ENCODE measurements at regions not wholly inside any gene's neighbourhood (a gene's known extent, or its start where the extent isn't known, plus 50 kb on each side); places are given as distances from the start of the nearest gene placed in this dataset.

DNA sequence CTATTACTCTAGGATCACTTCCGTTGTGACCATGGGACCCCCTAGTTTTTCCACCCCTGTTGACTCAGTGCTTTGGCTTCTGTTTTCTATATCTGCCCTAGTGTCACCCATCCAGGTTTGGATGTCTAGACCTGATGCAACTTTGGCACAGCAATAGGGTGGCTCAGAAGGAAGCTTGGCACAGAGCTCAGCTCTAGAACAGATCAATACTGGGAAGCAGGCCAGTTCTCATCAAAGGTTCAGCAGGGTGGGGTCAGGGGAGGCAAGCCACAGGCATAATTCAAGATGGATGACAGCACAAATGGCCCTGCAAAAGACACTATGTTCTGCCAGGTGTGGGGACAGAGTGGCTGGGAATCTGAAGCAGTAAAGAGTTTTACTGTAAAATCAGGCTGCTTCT is 74.2 kb upstream of the EGFL6 start:
- no peaks in the 10 kb centered on the region for H3K9me3 ChIP-seq (ENCODE audit: low read depth)
- no peak overlapping the region for H2AFZ ChIP-seq
- H3K9me2 ChIP-seq (ENCODE audit: insufficient read depth), result no peaks in the 10 kb centered on the region
- H3K9ac ChIP-seq, result no peak overlapping the region
- H3K4me2 ChIP-seq (ENCODE audit: unreplicated experiment), result no peak overlapping the region
- H3F3A ChIP-seq (ENCODE audit: insufficient read depth), result no peaks in the 10 kb centered on the region
- no peaks in the 10 kb centered on the region for H3K36me3 ChIP-seq (ENCODE audit: low read depth)
- H3K4me3 ChIP-seq, result no peak overlapping the region
- in situ Hi-C loops (cut with MboI), result loop anchor here (10.0 kb wide), 1 partner anchor 530 kb away; no protein-coding TSS in a partner anchor
- no peak for DNase-seq
- H3K4me1 ChIP-seq (ENCODE audit: insufficient read depth), result no peaks in the 10 kb centered on the region
- H3K27ac ChIP-seq, result no peak overlapping the region
- TF ChIP-seq EZH2 (IDR thresholded peaks at IDR 0.05; ENCODE audit: insufficient read depth, poor library complexity, severe bottlenecking) (no peak), EZH2phosphoT487 (IDR thresholded peaks at IDR 0.05; ENCODE audit: insufficient read depth, low read depth) (no peak)
- no peaks in the 10 kb centered on the region for H4K20me1 ChIP-seq (ENCODE audit: insufficient read depth)
- no peaks in the 10 kb centered on the region for H3K27me3 ChIP-seq (replicated peaks; ENCODE audit: insufficient read depth)
- WGBS, 2 experiments (ENCODE audit: low coverage in 1 of 2, low lambda C conversion rate in 2 of 2, missing lambda C conversion rate in 2 of 2), result 0 to 11% methylated on average over 1 of the region's 1 CpG
- H3K79me2 ChIP-seq (ENCODE audit: insufficient read depth), result no peaks in the 10 kb centered on the region

DNA sequence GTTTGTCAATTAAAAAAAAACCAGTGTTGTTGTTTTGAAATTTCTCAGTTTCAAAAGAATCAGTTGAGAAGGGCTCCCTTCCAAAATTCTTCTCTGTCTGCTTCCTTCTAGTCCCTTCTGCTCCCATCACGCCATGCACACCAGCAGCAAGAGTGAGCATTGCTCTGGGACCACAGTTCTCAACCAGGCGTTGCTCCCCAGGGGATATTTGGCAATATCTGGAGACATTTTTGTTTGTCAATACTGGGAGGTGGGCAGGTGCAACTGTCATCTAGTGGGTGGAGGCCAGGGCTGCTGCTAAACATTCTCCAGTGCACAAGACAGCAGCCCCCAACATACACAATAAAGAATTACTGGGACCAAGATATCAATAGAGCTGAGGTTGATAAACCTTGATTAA is 74.8 kb upstream of the EGFL6 start:
- no peaks in the 10 kb centered on the region for H3K27me3 ChIP-seq (replicated peaks; ENCODE audit: insufficient read depth)
- no peak for TF ChIP-seq EZH2phosphoT487 (IDR thresholded peaks at IDR 0.05; ENCODE audit: insufficient read depth, low read depth)
- TF ChIP-seq EZH2 (IDR thresholded peaks at IDR 0.05; ENCODE audit: insufficient read depth, poor library complexity, severe bottlenecking), result no peak
- no peaks in the 10 kb centered on the region for H4K20me1 ChIP-seq (ENCODE audit: insufficient read depth)
- H3K9me3 ChIP-seq (ENCODE audit: low read depth), result no peaks in the 10 kb centered on the region
- no peaks in the 10 kb centered on the region for H3K9me2 ChIP-seq (ENCODE audit: insufficient read depth)
- 91 to 94% methylated on average over 2 of the region's 2 CpGs for WGBS, 2 experiments (ENCODE audit: low coverage in 1 of 2, low lambda C conversion rate in 2 of 2, missing lambda C conversion rate in 2 of 2)
- no peak overlapping the region for H3K27ac ChIP-seq
- no peaks in the 10 kb centered on the region for H3K36me3 ChIP-seq (ENCODE audit: low read depth)
- DNase-seq, result no peak
- H2AFZ ChIP-seq, result no peak overlapping the region
- H3K79me2 ChIP-seq (ENCODE audit: insufficient read depth), result no peaks in the 10 kb centered on the region
- no peaks in the 10 kb centered on the region for H3F3A ChIP-seq (ENCODE audit: insufficient read depth)
- H3K4me2 ChIP-seq (ENCODE audit: unreplicated experiment), result no peak overlapping the region
- H3K9ac ChIP-seq, result no peak overlapping the region
- in situ Hi-C loops (cut with MboI), result loop anchor here (10.0 kb wide), 1 partner anchor 530 kb away; no protein-coding TSS in a partner anchor
- H3K4me3 ChIP-seq, result no peak overlapping the region
- H3K4me1 ChIP-seq (ENCODE audit: insufficient read depth), result peaks cover 5% of the 10 kb centered on the region; the same call in 1 of the 2 replicates

DNA sequence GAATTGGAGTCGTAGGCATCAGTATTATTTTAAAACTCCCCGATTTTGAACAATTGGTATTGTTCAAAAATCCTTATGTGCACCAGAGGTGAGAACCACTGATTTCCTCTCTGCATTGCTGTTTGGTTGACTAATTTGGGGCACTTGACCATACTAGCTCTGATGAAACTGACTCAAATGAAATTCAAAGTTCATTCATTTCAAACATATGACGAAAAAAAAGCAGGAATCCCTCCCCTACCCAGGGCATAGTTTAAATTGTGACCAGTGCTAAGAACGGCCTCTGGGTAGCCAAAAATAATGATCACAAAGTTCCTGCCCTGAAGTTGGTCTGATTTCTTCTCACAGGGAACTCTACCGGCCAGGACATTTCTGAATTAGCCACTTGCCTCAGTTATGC is 75.7 kb upstream of the EGFL6 start:
- H3K79me2 ChIP-seq (ENCODE audit: insufficient read depth), result no peaks in the 10 kb centered on the region
- H3K4me1 ChIP-seq (ENCODE audit: insufficient read depth), result peaks cover 14% of the 10 kb centered on the region
- no peaks in the 10 kb centered on the region for H3K36me3 ChIP-seq (ENCODE audit: low read depth)
- H3K9me2 ChIP-seq (ENCODE audit: insufficient read depth), result no peaks in the 10 kb centered on the region
- in situ Hi-C loops (cut with MboI), result loop anchor here (10.0 kb wide), 1 partner anchor 529 kb away; no protein-coding TSS in a partner anchor
- peaks cover 6% of the 10 kb centered on the region for H3F3A ChIP-seq (ENCODE audit: insufficient read depth)
- H4K20me1 ChIP-seq (ENCODE audit: insufficient read depth), result no peaks in the 10 kb centered on the region
- H3K4me2 ChIP-seq (ENCODE audit: unreplicated experiment), result no peak overlapping the region
- H3K9ac ChIP-seq, result no peak overlapping the region
- no peak overlapping the region for H3K4me3 ChIP-seq
- H3K27me3 ChIP-seq (replicated peaks; ENCODE audit: insufficient read depth), result no peaks in the 10 kb centered on the region
- no peaks in the 10 kb centered on the region for H3K9me3 ChIP-seq (ENCODE audit: low read depth)
- DNase-seq, result no peak
- 86 to 92% methylated on average over 5 of the region's 5 CpGs for WGBS, 2 experiments (ENCODE audit: low coverage in 1 of 2, low lambda C conversion rate in 2 of 2, missing lambda C conversion rate in 2 of 2)
- no peak for TF ChIP-seq EZH2phosphoT487 (IDR thresholded peaks at IDR 0.05; ENCODE audit: insufficient read depth, low read depth)
- no peak for TF ChIP-seq EZH2 (IDR thresholded peaks at IDR 0.05; ENCODE audit: insufficient read depth, poor library complexity, severe bottlenecking)
- H2AFZ ChIP-seq, result no peak overlapping the region
- no peak overlapping the region for H3K27ac ChIP-seq

GRCh38 chrX:13492286-13492685 is 77.1 kb upstream of the EGFL6 start:
- in situ Hi-C loops (cut with MboI), result loop anchor here (10.0 kb wide), 1 partner anchor 527 kb away; no protein-coding TSS in a partner anchor
- Histone ChIP-seq H3F3A (ENCODE audit: insufficient read depth) (peaks cover 17% of the 10 kb centered on the region), H3K9ac (no peak overlapping the region), H4K20me1 (ENCODE audit: insufficient read depth) (no peaks in the 10 kb centered on the region), H3K9me2 (ENCODE audit: insufficient read depth) (no peaks in the 10 kb centered on the region), H3K4me2 (ENCODE audit: unreplicated experiment) (no peak overlapping the region), H3K4me3 (no peak overlapping the region), H3K27me3 (replicated peaks; ENCODE audit: insufficient read depth) (no peaks in the 10 kb centered on the region), H3K9me3 (ENCODE audit: low read depth) (no peaks in the 10 kb centered on the region), H2AFZ (no peak overlapping the region), H3K27ac (no peak overlapping the region), H3K4me1 (ENCODE audit: insufficient read depth) (peaks cover 25% of the 10 kb centered on the region), H3K36me3 (ENCODE audit: low read depth) (no peaks in the 10 kb centered on the region), H3K79me2 (ENCODE audit: insufficient read depth) (no peaks in the 10 kb centered on the region)
- 97 to 100% methylated on average over 2 of the region's 2 CpGs for WGBS, 2 experiments (ENCODE audit: low coverage in 1 of 2, low lambda C conversion rate in 2 of 2, missing lambda C conversion rate in 2 of 2)
- no peak for DNase-seq
- no peak for TF ChIP-seq EZH2phosphoT487 (IDR thresholded peaks at IDR 0.05; ENCODE audit: insufficient read depth, low read depth)
- TF ChIP-seq EZH2 (IDR thresholded peaks at IDR 0.05; ENCODE audit: insufficient read depth, poor library complexity, severe bottlenecking), result no peak

- H3K79me2 ChIP-seq (ENCODE audit: insufficient read depth), result no peaks in the 10 kb centered on the region
- H3F3A ChIP-seq (ENCODE audit: insufficient read depth), result peaks cover 28% of the 10 kb centered on the region
- TF ChIP-seq EZH2 (IDR thresholded peaks at IDR 0.05; ENCODE audit: insufficient read depth, poor library complexity, severe bottlenecking) (no peak), EZH2phosphoT487 (IDR thresholded peaks at IDR 0.05; ENCODE audit: insufficient read depth, low read depth) (no peak)
- no peaks in the 10 kb centered on the region for H3K36me3 ChIP-seq (ENCODE audit: low read depth)
- H3K27me3 ChIP-seq (replicated peaks; ENCODE audit: insufficient read depth), result no peaks in the 10 kb centered on the region
- no peak overlapping the region for H3K4me3 ChIP-seq
- WGBS, 2 experiments (ENCODE audit: low coverage in 1 of 2, low lambda C conversion rate in 2 of 2, missing lambda C conversion rate in 2 of 2), result 92 to 96% methylated on average over 3 of the region's 3 CpGs
- no peak for DNase-seq
- no peaks in the 10 kb centered on the region for H3K9me3 ChIP-seq (ENCODE audit: low read depth)
- H3K9me2 ChIP-seq (ENCODE audit: insufficient read depth), result no peaks in the 10 kb centered on the region
- H3K4me2 ChIP-seq (ENCODE audit: unreplicated experiment), result no peak overlapping the region
- peaks cover 37% of the 10 kb centered on the region for H3K4me1 ChIP-seq (ENCODE audit: insufficient read depth)
- H3K27ac ChIP-seq, result no peak overlapping the region
- no peak overlapping the region for H3K9ac ChIP-seq
- H4K20me1 ChIP-seq (ENCODE audit: insufficient read depth), result no peaks in the 10 kb centered on the region
- in situ Hi-C loops (cut with MboI), result loop anchor here (10.0 kb wide), 1 partner anchor 526 kb away; no protein-coding TSS in a partner anchor
- H2AFZ ChIP-seq, result no peak overlapping the region
Observed at GRCh38 chrX:13491061-13491460, 78.3 kb upstream of the EGFL6 start.

Measured in GM23248 (cell line).